Stomach (tissue), 8 donors: ENCODE measurements at regions not wholly inside any gene's neighbourhood (a gene's known extent, or its start where the extent isn't known, plus 50 kb on each side); places are given as distances from the start of the nearest gene placed in this dataset.

ENCODE experiments used
- DNase-seq, 2 donors: peaks; one replicate each; pipeline versions ENCODE4 v3.0.0 to v3.0.0-alpha.2; 2013 to 2019
- H3K27ac ChIP-seq, 5 donors: fragments of 200-600 bp in 4 of 5; sonication (generic) in 4 of 5; one replicate each; pipeline ENCODE4 v1.5.1; 2013 to 2019; ENCODE audit warnings: mild to moderate bottlenecking in 1 of 5, moderate library complexity in 1 of 5
- H3K27me3 ChIP-seq, 3 donors: fragments of 200-600 bp; sonication (generic); one replicate each; pipeline ENCODE4 v1.5.1; 2017 to 2019; ENCODE audit warnings: mixed run types in 1 of 3
- H3K36me3 ChIP-seq, 4 donors: fragments of 200-600 bp; sonication (generic); 1 replicate in 3 of 4; 2 replicates in 1 of 4; pipeline ENCODE4 v1.5.1; 2016 to 2019
- H3K4me1 ChIP-seq, 4 donors: fragments of 200-600 bp; sonication (generic); one replicate each; pipeline ENCODE4 v1.5.1; 2016 to 2019
- H3K4me3 ChIP-seq, 4 donors: fragments of 200-600 bp; sonication (generic) in 3 of 4; one replicate each; pipeline ENCODE4 v1.5.1; 2016 to 2019; ENCODE audit warnings: mild to moderate bottlenecking in 1 of 4
- H3K9me3 ChIP-seq, 4 donors: fragments of 200-600 bp; sonication (generic); one replicate each; pipeline ENCODE4 v1.5.1; 2016 to 2019
- CTCF ChIP-seq, 7 experiments: fragments of 450-650 bp in 4 of 7; fragments of 200-600 bp in 3 of 7; sonication (generic) in 3 of 7; IDR thresholded peaks; one replicate each; pipeline ENCODE4 v1.5.1; 2016 to 2019; ENCODE audit warnings: antibody characterized with exemption in 7 of 7, control low read depth in 2 of 7, mild to moderate bottlenecking in 1 of 7
- EP300 ChIP-seq: sonication (generic); formaldehyde crosslinking; IDR thresholded peaks from one replicate; pipeline ENCODE4 v1.6.1; 2017; ENCODE audit warnings: antibody characterized with exemption
- POLR2A ChIP-seq, 4 donors: fragments of 450-650 bp; IDR thresholded peaks; one replicate each; pipeline ENCODE4 v1.6.1; 2016; ENCODE audit warnings: antibody characterized with exemption in 4 of 4, control low read depth in 2 of 4, mild to moderate bottlenecking in 1 of 4, moderate library complexity in 1 of 4
- POLR2AphosphoS5 ChIP-seq, 3 donors: sonication (generic); formaldehyde crosslinking; IDR thresholded peaks; one replicate each; pipeline ENCODE4 v1.6.1; 2016; ENCODE audit warnings: antibody characterized with exemption in 3 of 3
- WGBS, 5 donors: extraction: QIAGEN DNeasy Blood & Tissue Kit in 3 of 5; methylation state at CpG; one replicate each; pipeline versions ENCODE4 v1.1.5 to v1.1.7; 2013 to 2018; 5-methylcytosine and 5-hydroxymethylcytosine counted together
- intact Hi-C: fragments of 100-400 bp; cut with DNase I; formaldehyde crosslinking; loops from one replicate; pipeline ENCODE4 v1.15.1; 2023; ENCODE audit warnings: low total_unique reads
- donor health status: healthy with polysubstance abuse.
- donor health status: Bipolar disorder and iron deficiency.
- donor health status: healthy.

- DNase-seq = no peak
- TF ChIP-seq CTCF (IDR thresholded peaks at IDR 0.05) (no peak), EP300 (no peak), POLR2A (IDR thresholded peaks at IDR 0.05) (no peak), POLR2AphosphoS5 (IDR thresholded peaks at IDR 0.05) (no peak)
- 92 to 100% (median 95%) methylated on average over 1 of the region's 1 CpG for WGBS, 5 donors
- Histone ChIP-seq H3K27ac (no peak overlapping the region), H3K36me3 (no peaks in the 10 kb centered on the region), H3K4me1 (no peaks in the 10 kb centered on the region), H3K4me3 (no peak overlapping the region), H3K27me3 (no peaks in the 10 kb centered on the region), H3K9me3 (no peaks in the 10 kb centered on the region)
- intact Hi-C loops = no loop called here
These were observed 100.3 kb upstream of the RAP1B start for GRCh38 chr12:68510397-68510796.

- intact Hi-C loops = no loop called here
- TF ChIP-seq POLR2A (IDR thresholded peaks at IDR 0.05) (no peak), CTCF (IDR thresholded peaks at IDR 0.05) (no peak), POLR2AphosphoS5 (IDR thresholded peaks at IDR 0.05) (no peak)
- WGBS, 5 donors = 31 to 68% (median 51%) methylated on average over 3 of the region's 3 CpGs
- H3K36me3 ChIP-seq = no peaks in the 10 kb centered on the region
- H3K4me3 ChIP-seq = no peak overlapping the region
- H3K9me3 ChIP-seq = no peaks in the 10 kb centered on the region
- DNase-seq = no peak
- no peaks in the 10 kb centered on the region for H3K4me1 ChIP-seq
- H3K27me3 ChIP-seq = no peaks in the 10 kb centered on the region
- H3K27ac ChIP-seq = no peak overlapping the region
These were observed 95.8 kb upstream of the RAP1B start for GRCh38 chr12:68514807-68515411.

GRCh38 chr12:68515793-68516192 is 94.9 kb upstream of the RAP1B start:
- intact Hi-C loops = no loop called here

GRCh38 chr12:68521321-68521839 is 89.3 kb upstream of the RAP1B start:
- Histone ChIP-seq H3K36me3 (no peaks in the 10 kb centered on the region), H3K4me3 (no peak overlapping the region), H3K27me3 (no peaks in the 10 kb centered on the region), H3K4me1 (no peaks in the 10 kb centered on the region), H3K27ac (peak overlapping the region in 1 of 5 donors; percentile 43), H3K9me3 (no peaks in the 10 kb centered on the region)
- TF ChIP-seq CTCF (IDR thresholded peaks at IDR 0.05) (no peak), POLR2AphosphoS5 (IDR thresholded peaks at IDR 0.05) (no peak), POLR2A (IDR thresholded peaks at IDR 0.05) (no peak), EP300 (no peak)
- 24 to 44% (median 28%) methylated on average over 5 of the region's 5 CpGs for WGBS, 5 donors
- peak in 1 of 2 donors; percentile 18 for DNase-seq
- intact Hi-C loops = no loop called here

More at GRCh38 chr12:68515793-68516192, 94.9 kb upstream of the RAP1B start:
- no peaks in the 10 kb centered on the region for H3K27me3 ChIP-seq
- no peaks in the 10 kb centered on the region for H3K4me1 ChIP-seq
- no peak overlapping the region for H3K4me3 ChIP-seq
- WGBS, 5 donors = 87 to 96% (median 93%) methylated on average over 2 of the region's 2 CpGs
- no peak overlapping the region for H3K27ac ChIP-seq
- no peak for DNase-seq
- TF ChIP-seq POLR2A (IDR thresholded peaks at IDR 0.05) = no peak
- no peak for TF ChIP-seq POLR2AphosphoS5 (IDR thresholded peaks at IDR 0.05)
- no peak for TF ChIP-seq EP300
- TF ChIP-seq CTCF (IDR thresholded peaks at IDR 0.05) = no peak
- H3K36me3 ChIP-seq = no peaks in the 10 kb centered on the region
- H3K9me3 ChIP-seq = no peaks in the 10 kb centered on the region
